ENCODE measurements at regions not wholly inside any gene's neighbourhood (a gene's known extent, or its start where the extent isn't known, plus 50 kb on each side); places are given as distances from the start of the nearest gene placed in this dataset.
A peak's percentile ranks its signal among the peaks of the same experiment; 100 is the strongest.
"Not testable (repeated sequence)": the region's sequence is repeated elsewhere in the genome, so short reads cannot be mapped to it uniquely, and the experiment has no call there.

- DNase-seq: no peak
These were observed 112.0 kb upstream of the SLC38A2 start for GRCh38 chr12:46484396-46485061.

DNA sequence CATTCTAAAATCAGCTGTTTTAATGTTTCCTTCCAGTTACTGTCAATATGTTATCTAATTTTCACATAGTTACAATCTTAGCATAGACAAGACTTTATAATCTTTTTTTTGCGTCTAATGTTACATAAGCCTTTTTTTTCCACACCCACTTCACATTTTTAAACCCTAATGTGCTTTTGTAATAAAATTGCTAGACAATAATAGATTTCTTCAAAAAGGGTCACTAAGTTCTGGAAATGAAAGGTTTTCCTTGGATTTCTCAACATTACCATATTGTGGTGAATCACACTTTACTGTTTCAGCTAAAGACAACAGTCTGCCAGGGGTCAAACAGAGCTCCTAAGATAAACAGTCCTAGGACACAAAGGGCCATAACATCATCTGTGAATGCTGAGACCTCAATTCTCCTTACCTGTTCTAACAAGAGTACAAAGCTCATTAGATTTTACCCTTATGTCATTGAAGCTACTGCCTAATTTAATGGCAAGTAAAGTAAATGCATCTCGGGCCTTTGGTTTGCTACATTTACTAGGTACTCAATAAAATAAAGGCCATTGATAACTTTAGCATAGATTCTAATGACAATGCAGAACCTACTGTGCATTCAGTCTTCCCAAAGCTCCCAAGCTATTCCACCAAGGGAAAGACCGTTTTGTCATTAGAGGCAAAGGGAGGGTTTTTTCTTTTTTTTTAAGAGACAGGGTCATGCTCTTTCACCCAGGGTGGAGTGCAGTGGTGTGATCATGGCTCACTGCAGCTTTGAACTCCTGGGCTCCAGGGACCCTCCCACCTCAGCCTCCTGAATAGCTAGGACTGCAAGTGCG, 111.2 kb upstream of the SLC38A2 start:
- DNase-seq: peak; percentile 25 to 66 (median 59)

DNA sequence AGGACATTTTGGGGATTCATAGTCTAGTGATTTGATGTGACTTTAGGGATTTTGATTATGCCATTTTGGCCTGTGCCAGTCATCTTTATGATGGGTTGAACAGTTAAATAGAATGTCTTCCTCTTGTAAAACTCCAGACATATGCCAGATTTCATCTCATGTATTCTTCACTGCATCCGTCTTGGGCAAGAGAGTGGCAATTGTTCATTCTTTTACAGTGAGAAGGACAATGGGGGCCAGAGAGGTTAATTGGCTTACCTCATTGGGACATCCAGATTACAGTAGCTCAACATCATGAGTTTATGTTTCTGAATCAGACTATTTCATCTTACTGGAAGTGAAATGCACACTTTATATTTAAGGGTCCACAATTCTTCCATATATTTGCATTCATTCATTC, 108.2 kb upstream of the SLC38A2 start:
- DNase-seq: no peak

- peak in 1 of 3 donors; percentile 34 for DNase-seq
These were observed 107.7 kb upstream of the SLC38A2 start for GRCh38 chr12:46480316-46480715.

DNA sequence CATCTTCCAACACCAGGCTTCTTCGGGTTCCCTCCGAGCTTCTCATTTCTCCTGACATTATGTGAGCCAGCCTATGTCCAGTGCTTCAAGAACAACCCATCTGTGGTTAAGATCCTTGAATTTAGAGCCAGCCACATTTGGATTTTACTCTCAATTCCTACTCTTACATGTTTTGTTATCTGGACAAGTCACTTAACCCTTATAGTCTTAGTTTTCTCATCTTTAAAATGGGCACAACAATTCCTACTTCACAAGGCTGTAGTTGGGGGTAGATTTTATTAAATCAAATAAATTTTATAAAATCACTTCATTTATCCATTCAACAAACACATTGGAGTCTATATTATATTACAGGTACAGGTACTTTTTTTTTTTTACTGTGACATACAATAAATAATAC, 105.5 kb upstream of the SLC38A2 start:
- no peak for DNase-seq

DNA sequence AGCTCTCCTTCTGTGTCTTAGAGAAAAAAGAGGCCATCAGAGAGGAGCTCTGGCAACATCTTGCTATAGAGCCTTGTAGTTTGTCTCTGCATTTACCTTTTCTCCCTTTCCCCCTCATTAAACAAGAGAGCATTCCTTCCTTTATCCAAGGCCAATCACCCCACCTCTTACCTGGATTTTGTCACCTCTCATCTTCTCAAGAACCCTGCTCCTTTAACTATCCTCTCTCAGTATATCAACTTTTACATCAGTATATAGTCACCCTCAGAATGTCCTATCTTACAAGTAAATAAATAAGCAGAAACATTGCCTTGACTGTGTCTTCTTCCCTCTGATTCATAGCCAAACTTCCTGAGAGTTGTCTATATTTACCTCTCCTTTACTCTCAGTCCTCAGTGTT, 105.0 kb upstream of the SLC38A2 start:
- DNase-seq: no peak

- no peak for DNase-seq
These were observed 103.5 kb upstream of the SLC38A2 start for GRCh38 chr12:46475972-46476645.

GRCh38 chr12:46474385-46474784, 101.8 kb upstream of the SLC38A2 start:
- DNase-seq: not testable (repeated sequence)

- DNase-seq: peak; percentile 80 to 92 (median 91)
These were observed 101.2 kb upstream of the SLC38A2 start for GRCh38 chr12:46473634-46474329.

GRCh38 chr12:46472893-46473633, 100.5 kb upstream of the SLC38A2 start:
- no peak for DNase-seq

DNA sequence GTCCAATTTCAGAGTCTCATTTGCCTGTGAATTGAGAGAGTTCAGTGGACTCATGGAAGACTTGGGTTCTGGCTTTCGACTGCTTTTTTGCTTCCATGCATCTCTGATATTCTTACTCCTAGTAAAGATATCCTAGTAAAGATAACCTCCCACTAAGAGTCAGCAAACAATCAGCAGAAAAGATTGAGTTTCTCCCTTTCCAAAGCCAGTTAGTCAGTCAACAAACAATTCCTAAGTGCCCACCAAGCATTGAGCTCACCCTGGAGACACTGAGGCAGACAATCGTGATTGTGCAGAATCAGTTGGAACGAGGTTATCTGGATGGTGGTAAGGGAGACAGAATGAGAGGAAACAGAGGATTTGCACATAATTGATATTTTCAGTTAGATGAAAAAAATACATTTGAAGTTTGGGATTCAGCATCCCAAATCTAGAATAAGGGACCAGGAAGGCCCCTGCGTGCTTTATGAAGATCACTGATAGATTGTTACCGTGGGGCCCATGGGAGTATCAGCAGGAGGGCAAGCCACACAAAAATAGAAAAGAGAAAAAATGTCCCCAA, 99.7 kb upstream of the SLC38A2 start:
- no peak for DNase-seq

DNA sequence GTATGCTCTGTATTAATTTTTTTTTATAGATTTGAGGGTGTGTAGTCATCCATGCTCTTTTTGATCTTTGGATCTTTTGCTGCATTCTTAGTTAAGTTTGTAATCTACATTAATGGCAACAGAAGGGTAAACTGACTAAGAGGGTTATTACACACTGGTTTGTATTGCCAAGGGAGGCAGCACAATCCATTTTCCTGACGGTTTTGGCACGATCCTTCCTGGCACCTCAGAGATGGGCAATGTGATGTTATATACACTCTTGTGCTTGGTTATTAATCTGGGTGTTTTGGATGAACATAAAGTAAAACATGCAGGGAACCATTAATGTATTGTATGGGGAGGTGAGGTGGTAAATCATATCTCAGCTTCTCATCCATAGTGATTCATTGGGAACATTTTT, 98.8 kb upstream of the SLC38A2 start:
- no peak for DNase-seq

- DNase-seq: peak in 1 of 3 donors; percentile 5
These were observed 98.4 kb upstream of the SLC38A2 start for GRCh38 chr12:46470975-46471374.

DNA sequence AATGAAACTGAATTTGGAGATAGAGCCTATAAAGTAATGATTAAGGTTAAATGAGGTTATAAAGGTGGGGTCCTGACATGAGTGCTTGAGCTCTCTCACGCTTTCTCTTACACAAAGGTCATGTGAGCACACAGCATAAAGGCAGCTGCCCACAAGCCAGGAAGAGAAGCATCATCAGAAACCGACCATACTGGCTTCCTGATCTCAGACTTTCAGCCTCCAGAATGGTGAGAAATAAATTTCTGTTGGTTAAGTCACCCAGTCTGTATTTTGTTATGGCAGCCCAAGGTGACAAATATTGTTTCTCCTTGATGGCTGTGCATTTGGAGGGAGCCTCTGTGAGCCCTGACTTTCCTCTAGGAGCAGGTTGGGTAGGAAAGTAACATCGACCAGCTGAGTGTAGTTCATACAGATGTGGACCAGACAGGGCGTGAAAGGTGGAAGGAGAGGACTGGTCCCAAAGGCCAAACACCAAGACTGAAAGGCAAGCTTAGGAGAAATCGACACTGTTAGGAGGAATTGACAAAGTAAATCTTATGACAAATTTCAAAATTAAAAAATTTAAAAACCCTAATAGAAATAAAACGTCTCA, 97.6 kb upstream of the SLC38A2 start:
- peak; percentile 42 to 58 (median 53) for DNase-seq

DNA sequence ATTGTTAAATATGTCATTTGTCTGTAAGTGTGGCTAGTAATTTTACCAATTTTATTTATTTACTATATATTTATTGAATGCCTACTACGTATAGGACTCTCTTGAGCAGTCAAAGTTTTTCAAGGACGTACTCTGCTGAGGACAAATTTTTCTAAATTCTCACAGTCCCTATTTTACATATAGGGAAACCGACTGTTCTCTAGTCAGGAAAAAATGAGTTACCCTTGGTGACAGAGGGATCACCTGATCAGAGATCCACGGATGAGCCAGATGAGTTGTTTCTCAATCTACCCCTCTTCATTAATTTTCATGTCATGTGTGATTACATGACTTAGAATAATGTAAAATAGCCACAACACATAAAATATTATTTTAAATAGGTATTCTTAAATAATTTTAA, 96.2 kb upstream of the SLC38A2 start:
- DNase-seq: no peak

GRCh38 chr12:46468160-46468559, 95.6 kb upstream of the SLC38A2 start:
- DNase-seq: no peak

GRCh38 chr12:46465307-46465706, 92.7 kb upstream of the SLC38A2 start:
- DNase-seq: no peak

DNA sequence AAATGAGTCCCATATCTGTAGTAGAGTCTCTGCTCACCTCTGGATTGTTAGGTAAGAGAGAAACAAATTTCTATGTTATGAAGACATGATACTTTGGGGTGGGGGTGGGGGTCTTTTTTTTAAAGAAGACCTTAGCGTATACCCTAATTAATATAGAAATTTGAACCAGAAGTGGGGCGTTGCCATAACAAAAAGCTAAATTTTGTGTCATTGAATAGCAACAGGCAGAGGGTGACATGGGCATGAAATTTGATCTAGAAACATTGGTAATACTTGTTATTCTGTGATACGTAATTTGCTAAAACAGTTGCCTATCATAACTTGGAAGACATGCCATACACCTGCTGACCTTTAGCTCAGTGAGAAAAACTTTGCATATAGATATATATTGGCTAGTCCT, 92.3 kb upstream of the SLC38A2 start:
- no peak for DNase-seq

DNA sequence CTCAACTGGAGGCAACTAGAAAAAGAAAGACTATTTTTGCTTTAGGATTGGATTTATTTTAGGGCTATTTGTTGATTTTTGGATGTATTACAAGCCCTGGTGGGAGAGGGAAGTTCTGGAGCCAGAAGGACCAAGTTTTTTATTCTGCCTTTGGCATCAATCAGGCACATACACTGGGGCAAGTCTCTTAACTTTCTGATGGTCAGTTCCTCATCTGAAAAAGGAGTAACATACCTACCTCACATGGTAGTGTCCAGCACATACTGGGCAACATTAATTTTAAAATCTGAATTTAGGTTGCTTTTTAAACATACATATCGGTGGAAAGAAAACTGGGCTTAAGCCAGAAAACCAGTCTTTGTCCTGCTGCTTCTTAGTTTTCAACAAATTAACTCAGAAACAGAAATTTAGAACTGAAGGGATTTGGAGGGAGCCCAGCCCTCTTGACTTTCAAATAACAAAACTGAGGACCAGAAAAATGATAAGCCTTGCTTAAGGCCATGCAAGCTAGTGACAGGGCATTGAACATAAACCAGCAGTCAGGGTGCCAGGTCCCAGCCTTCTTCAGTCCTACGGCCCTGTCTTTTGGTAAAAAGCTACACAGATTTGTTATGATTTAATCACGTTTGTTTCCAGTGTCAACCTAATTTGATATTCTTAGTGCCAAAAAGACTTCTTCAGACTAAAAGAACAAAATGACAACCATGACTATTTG, 90.2 kb upstream of the SLC38A2 start:
- no peak for DNase-seq

- DNase-seq: no peak
These were observed 89.5 kb upstream of the SLC38A2 start for GRCh38 chr12:46461907-46462640.
